ENCODE measurements at regions not wholly inside any gene's neighbourhood (a gene's known extent, or its start where the extent isn't known, plus 50 kb on each side); places are given as distances from the start of the nearest gene placed in this dataset.
"Not testable (repeated sequence)": the region's sequence is repeated elsewhere in the genome, so short reads cannot be mapped to it uniquely, and the experiment has no call there.

DNA sequence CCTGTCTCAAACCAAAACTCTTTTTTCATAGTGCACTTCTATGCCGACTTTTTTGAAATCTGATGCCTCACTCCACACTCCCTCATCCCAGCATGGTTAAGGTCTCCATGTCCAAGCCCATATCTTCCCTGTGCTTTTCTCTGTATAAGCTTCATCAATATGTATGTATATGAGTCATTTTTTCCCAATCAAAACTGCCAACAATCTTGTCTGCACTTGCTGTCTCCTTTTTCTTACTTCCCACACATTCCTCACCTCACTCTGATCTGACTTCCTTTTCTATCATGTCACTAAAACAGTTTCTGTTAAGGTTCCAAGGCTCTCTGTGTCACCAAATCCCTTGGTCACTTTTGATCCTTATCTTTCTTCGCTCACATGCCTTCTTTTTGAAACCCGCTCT, 88.2 kb upstream of the GPR50 start:
- Histone ChIP-seq H3K27me3 (ENCODE audit: insufficient read depth, low read length, poor library complexity, severe bottlenecking) (peaks cover 21% of the 10 kb centered on the region), H3K9ac (ENCODE audit: low read depth, low read length, poor library complexity, severe bottlenecking) (no peak overlapping the region), H3K4me2 (ENCODE audit: low read depth, low read length, poor library complexity, severe bottlenecking) (no peak overlapping the region), H3K9me3 (ENCODE audit: insufficient read depth, low read depth, low read length) (no peaks in the 10 kb centered on the region), H4K20me1 (ENCODE audit: insufficient read depth, low read length, poor library complexity, severe bottlenecking) (no peaks in the 10 kb centered on the region), H3K9me2 (replicated peaks; ENCODE audit: low read depth, low read length) (no peaks in the 10 kb centered on the region), H3K79me2 (ENCODE audit: insufficient read depth, low read length) (no peaks in the 10 kb centered on the region), H3F3A (ENCODE audit: low read depth) (no peaks in the 10 kb centered on the region), H3K4me3 (ENCODE audit: low read length, poor library complexity, severe bottlenecking) (no peak overlapping the region), H3K4me1 (ENCODE audit: insufficient read depth, low read length, poor library complexity, severe bottlenecking) (no peaks in the 10 kb centered on the region), H2AFZ (ENCODE audit: low read length) (no peak overlapping the region), H3K36me3 (ENCODE audit: insufficient read depth, low read length) (no peaks in the 10 kb centered on the region)
- TF ChIP-seq, protein P1, sequence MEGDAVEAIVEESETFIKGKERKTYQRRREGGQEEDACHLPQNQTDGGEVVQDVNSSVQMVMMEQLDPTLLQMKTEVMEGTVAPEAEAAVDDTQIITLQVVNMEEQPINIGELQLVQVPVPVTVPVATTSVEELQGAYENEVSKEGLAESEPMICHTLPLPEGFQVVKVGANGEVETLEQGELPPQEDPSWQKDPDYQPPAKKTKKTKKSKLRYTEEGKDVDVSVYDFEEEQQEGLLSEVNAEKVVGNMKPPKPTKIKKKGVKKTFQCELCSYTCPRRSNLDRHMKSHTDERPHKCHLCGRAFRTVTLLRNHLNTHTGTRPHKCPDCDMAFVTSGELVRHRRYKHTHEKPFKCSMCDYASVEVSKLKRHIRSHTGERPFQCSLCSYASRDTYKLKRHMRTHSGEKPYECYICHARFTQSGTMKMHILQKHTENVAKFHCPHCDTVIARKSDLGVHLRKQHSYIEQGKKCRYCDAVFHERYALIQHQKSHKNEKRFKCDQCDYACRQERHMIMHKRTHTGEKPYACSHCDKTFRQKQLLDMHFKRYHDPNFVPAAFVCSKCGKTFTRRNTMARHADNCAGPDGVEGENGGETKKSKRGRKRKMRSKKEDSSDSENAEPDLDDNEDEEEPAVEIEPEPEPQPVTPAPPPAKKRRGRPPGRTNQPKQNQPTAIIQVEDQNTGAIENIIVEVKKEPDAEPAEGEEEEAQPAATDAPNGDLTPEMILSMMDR (conservative IDR thresholded peaks at IDR 0.05; ENCODE audit: low read length), result no peak
- no peak for TF ChIP-seq EZH2phosphoT487 (IDR thresholded peaks at IDR 0.05; ENCODE audit: borderline replicate concordance)

DNA sequence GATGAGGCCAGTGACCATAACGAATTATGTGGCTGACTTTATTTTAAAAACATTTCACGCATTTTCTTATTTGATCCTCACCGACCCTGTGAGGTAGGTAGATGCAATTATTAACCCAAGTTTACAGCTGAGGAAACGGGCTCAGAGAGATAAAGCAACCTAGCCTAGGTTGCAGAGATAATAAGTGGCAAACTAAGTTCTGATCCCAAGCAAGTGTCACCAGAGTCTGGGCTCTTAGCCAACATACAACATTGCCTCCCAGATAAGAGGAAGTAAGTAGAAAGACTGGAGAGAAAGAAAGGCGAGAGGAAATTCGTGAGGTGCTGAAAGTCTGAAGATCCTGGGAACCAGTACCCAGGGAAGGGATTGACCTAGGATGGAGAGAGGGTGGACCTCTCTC, 77.4 kb upstream of the GPR50 start:
- Histone ChIP-seq H3K9me2 (replicated peaks; ENCODE audit: low read depth, low read length) (no peaks in the 10 kb centered on the region), H2AFZ (ENCODE audit: low read length) (no peak overlapping the region), H3K4me3 (ENCODE audit: low read length, poor library complexity, severe bottlenecking) (no peak overlapping the region), H3F3A (ENCODE audit: low read depth) (no peaks in the 10 kb centered on the region), H3K36me3 (ENCODE audit: insufficient read depth, low read length) (no peaks in the 10 kb centered on the region), H3K9me3 (ENCODE audit: insufficient read depth, low read depth, low read length) (no peaks in the 10 kb centered on the region), H3K27me3 (ENCODE audit: insufficient read depth, low read length, poor library complexity, severe bottlenecking) (no peaks in the 10 kb centered on the region), H3K4me2 (ENCODE audit: low read depth, low read length, poor library complexity, severe bottlenecking) (no peak overlapping the region), H3K9ac (ENCODE audit: low read depth, low read length, poor library complexity, severe bottlenecking) (no peak overlapping the region), H3K4me1 (ENCODE audit: insufficient read depth, low read length, poor library complexity, severe bottlenecking) (no peaks in the 10 kb centered on the region), H4K20me1 (ENCODE audit: insufficient read depth, low read length, poor library complexity, severe bottlenecking) (no peaks in the 10 kb centered on the region), H3K79me2 (ENCODE audit: insufficient read depth, low read length) (no peaks in the 10 kb centered on the region)
- TF ChIP-seq EZH2phosphoT487 (IDR thresholded peaks at IDR 0.05; ENCODE audit: borderline replicate concordance), result no peak
- TF ChIP-seq, protein P1 (conservative IDR thresholded peaks at IDR 0.05; ENCODE audit: low read length), result no peak

DNA sequence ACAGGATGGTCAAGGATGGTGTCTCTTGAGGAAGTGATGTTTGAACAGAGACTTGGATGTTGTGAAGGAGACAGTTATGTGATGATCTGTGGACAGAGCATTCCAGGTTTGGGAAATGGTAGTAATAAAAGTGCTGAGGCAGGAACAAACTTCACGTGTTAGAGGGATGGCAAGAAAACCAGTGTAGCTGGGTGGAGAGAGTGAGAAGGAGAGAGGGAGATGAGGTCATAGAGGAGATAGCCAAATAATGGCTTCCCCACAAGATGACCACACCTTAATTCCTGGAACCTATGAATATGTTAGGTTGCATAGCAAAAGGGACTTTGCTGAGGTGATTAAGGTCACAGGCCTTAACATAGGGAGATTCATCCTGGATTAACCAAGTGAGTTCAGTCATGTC, 75.6 kb upstream of the GPR50 start:
- H3K36me3 ChIP-seq (ENCODE audit: insufficient read depth, low read length), result no peaks in the 10 kb centered on the region
- no peak overlapping the region for H2AFZ ChIP-seq (ENCODE audit: low read length)
- no peak overlapping the region for H3K4me2 ChIP-seq (ENCODE audit: low read depth, low read length, poor library complexity, severe bottlenecking)
- no peaks in the 10 kb centered on the region for H4K20me1 ChIP-seq (ENCODE audit: insufficient read depth, low read length, poor library complexity, severe bottlenecking)
- no peak overlapping the region for H3K9ac ChIP-seq (ENCODE audit: low read depth, low read length, poor library complexity, severe bottlenecking)
- H3K9me3 ChIP-seq (ENCODE audit: insufficient read depth, low read depth, low read length), result no peaks in the 10 kb centered on the region
- H3K4me1 ChIP-seq (ENCODE audit: insufficient read depth, low read length, poor library complexity, severe bottlenecking), result no peaks in the 10 kb centered on the region
- H3K4me3 ChIP-seq (ENCODE audit: low read length, poor library complexity, severe bottlenecking), result no peak overlapping the region
- no peaks in the 10 kb centered on the region for H3K9me2 ChIP-seq (replicated peaks; ENCODE audit: low read depth, low read length)
- no peaks in the 10 kb centered on the region for H3F3A ChIP-seq (ENCODE audit: low read depth)
- TF ChIP-seq, protein P1 (conservative IDR thresholded peaks at IDR 0.05; ENCODE audit: low read length), result no peak
- no peak for TF ChIP-seq EZH2phosphoT487 (IDR thresholded peaks at IDR 0.05; ENCODE audit: borderline replicate concordance)
- no peaks in the 10 kb centered on the region for H3K79me2 ChIP-seq (ENCODE audit: insufficient read depth, low read length)
- H3K27me3 ChIP-seq (ENCODE audit: insufficient read depth, low read length, poor library complexity, severe bottlenecking), result no peaks in the 10 kb centered on the region

DNA sequence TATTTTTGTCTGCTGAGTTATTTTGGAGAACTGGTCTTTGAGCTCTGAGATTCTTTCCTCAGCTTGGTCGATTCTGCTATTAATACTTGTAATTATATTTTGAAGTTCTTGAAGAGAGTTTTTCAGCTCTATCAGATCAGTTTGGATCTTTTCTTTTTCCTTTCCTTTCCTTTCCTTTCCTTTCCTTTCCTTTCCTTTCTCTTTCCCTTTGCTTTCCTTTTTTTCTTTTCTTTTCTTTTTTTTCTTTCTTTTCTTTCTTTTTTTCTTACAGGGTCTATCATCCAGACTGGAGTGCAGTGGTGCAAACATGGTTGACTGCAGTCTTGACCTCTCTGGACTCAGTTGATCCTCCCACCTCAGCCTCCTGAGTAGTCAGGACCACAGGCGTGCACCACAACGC, 63.2 kb upstream of the GPR50 start:
- not testable (repeated sequence) for H3K4me3 ChIP-seq (ENCODE audit: low read length, poor library complexity, severe bottlenecking); H3K4me2 ChIP-seq (ENCODE audit: low read depth, low read length, poor library complexity, severe bottlenecking); H3K79me2 ChIP-seq (ENCODE audit: insufficient read depth, low read length); H3K4me1 ChIP-seq (ENCODE audit: insufficient read depth, low read length, poor library complexity, severe bottlenecking); H3K27me3 ChIP-seq (ENCODE audit: insufficient read depth, low read length, poor library complexity, severe bottlenecking); H4K20me1 ChIP-seq (ENCODE audit: insufficient read depth, low read length, poor library complexity, severe bottlenecking); H3K9me3 ChIP-seq (ENCODE audit: insufficient read depth, low read depth, low read length); H3K36me3 ChIP-seq (ENCODE audit: insufficient read depth, low read length); H3K9ac ChIP-seq (ENCODE audit: low read depth, low read length, poor library complexity, severe bottlenecking); H3K9me2 ChIP-seq (replicated peaks; ENCODE audit: low read depth, low read length); H2AFZ ChIP-seq (ENCODE audit: low read length); H3F3A ChIP-seq (ENCODE audit: low read depth)

Data from Loucy (cell line).